ENCODE measurements at regions not wholly inside any gene's neighbourhood (a gene's known extent, or its start where the extent isn't known, plus 50 kb on each side); places are given as distances from the start of the nearest gene placed in this dataset.

DNA sequence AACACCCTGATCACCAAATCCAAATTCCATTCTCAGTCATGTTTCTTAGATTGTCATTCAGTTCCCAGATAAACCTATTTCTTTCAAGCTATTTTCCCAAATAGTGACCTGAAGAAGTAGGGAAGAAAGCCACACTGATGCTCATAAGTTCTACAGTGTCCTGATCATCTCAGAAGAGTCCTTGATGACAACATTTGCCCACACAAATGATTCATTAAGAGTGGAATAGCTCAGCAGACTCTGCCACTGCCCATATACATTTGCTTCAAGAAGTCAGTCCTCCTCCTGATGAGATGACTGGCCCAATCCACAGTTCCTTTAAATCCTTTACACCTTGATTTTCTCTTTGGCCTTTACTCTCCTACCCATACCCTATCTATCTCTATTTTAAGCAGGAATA is 283.7 kb upstream of the NR4A3 start:
- TF ChIP-seq, protein P1, sequence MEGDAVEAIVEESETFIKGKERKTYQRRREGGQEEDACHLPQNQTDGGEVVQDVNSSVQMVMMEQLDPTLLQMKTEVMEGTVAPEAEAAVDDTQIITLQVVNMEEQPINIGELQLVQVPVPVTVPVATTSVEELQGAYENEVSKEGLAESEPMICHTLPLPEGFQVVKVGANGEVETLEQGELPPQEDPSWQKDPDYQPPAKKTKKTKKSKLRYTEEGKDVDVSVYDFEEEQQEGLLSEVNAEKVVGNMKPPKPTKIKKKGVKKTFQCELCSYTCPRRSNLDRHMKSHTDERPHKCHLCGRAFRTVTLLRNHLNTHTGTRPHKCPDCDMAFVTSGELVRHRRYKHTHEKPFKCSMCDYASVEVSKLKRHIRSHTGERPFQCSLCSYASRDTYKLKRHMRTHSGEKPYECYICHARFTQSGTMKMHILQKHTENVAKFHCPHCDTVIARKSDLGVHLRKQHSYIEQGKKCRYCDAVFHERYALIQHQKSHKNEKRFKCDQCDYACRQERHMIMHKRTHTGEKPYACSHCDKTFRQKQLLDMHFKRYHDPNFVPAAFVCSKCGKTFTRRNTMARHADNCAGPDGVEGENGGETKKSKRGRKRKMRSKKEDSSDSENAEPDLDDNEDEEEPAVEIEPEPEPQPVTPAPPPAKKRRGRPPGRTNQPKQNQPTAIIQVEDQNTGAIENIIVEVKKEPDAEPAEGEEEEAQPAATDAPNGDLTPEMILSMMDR (IDR thresholded peaks at IDR 0.05) = no peak
- no peak for TF ChIP-seq EP300 (IDR thresholded peaks at IDR 0.05)
- TF ChIP-seq POLR2A (IDR thresholded peaks at IDR 0.05) = no peak
- no peak for TF ChIP-seq POLR2AphosphoS5 (IDR thresholded peaks at IDR 0.05)
